Thymus (tissue), 11 donors: ENCODE measurements at regions not wholly inside any gene's neighbourhood (a gene's known extent, or its start where the extent isn't known, plus 50 kb on each side); places are given as distances from the start of the nearest gene placed in this dataset.

Source experiments
- DNase-seq, 9 donors: peaks; one replicate each; pipeline ENCODE4 v3.0.0-alpha.2; 2013; ENCODE audit warnings: low spot score in 9 of 9, low read depth in 6 of 9, missing footprints in 1 of 9
- H3K27ac ChIP-seq, 2 donors: one replicate each; pipeline ENCODE4 v1.5.1; 2013; ENCODE audit warnings: control low read depth in 1 of 2, low read depth in 1 of 2, low read length in 1 of 2, mild to moderate bottlenecking in 1 of 2, moderate library complexity in 1 of 2
- H3K27me3 ChIP-seq, 2 donors: one replicate each; pipeline ENCODE4 v1.5.1; 2013; ENCODE audit warnings: low read length in 1 of 2; ENCODE audit not compliant: control insufficient read depth in 2 of 2, insufficient read depth in 1 of 2
- H3K36me3 ChIP-seq, 2 donors: one replicate each; pipeline ENCODE4 v1.5.1; 2013; ENCODE audit warnings: low read length in 1 of 2, mild to moderate bottlenecking in 1 of 2, moderate library complexity in 1 of 2; ENCODE audit not compliant: control insufficient read depth in 2 of 2, insufficient read depth in 2 of 2
- H3K4me1 ChIP-seq, 2 donors: one replicate each; pipeline ENCODE4 v1.5.1; 2013; ENCODE audit warnings: low read length in 2 of 2; ENCODE audit not compliant: control insufficient read depth in 2 of 2, insufficient read depth in 2 of 2
- H3K4me3 ChIP-seq, 2 donors: one replicate each; pipeline ENCODE4 v1.5.1; 2013; ENCODE audit warnings: low read length in 2 of 2, control low read depth in 1 of 2, mild to moderate bottlenecking in 1 of 2
- H3K9me3 ChIP-seq, 2 donors: one replicate each; pipeline ENCODE4 v1.5.1; 2013; ENCODE audit warnings: low read length in 1 of 2, mild to moderate bottlenecking in 1 of 2; ENCODE audit not compliant: control insufficient read depth in 2 of 2, insufficient read depth in 1 of 2
- WGBS: extraction: QIAGEN DNeasy Blood & Tissue Kit; methylation state at CpG from one replicate; pipeline ENCODE4 v1.1.7; 2013; 5-methylcytosine and 5-hydroxymethylcytosine counted together
- donor health status: healthy.

DNA sequence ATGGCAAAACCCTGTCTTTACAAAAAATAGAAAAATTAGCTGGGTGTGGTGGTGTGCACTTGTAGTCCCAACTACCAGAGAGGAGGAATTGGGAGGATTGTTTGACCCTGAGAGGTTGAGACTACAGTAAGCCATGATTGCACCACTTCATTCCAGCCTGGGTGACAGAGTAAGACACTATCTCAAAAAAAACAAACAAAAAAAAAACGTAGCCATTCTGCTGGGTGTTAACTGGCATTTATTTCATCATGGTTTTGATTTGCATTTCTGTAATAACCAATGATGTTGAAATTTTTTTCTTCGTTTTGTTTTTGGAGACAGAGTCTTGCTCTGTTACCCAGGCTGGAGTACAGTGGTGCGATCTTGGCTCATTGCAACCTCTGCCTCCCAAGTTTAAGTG, 63.3 kb downstream of the RPLP1 start:
- H3K4me3 ChIP-seq = no peak overlapping the region
- 91% methylated on average over 3 of the region's 3 CpGs for WGBS
- no peaks in the 10 kb centered on the region for H3K27me3 ChIP-seq
- H3K9me3 ChIP-seq = no peaks in the 10 kb centered on the region
- H3K36me3 ChIP-seq = no peaks in the 10 kb centered on the region
- no peak for DNase-seq
- no peaks in the 10 kb centered on the region for H3K4me1 ChIP-seq
- no peak overlapping the region for H3K27ac ChIP-seq

DNA sequence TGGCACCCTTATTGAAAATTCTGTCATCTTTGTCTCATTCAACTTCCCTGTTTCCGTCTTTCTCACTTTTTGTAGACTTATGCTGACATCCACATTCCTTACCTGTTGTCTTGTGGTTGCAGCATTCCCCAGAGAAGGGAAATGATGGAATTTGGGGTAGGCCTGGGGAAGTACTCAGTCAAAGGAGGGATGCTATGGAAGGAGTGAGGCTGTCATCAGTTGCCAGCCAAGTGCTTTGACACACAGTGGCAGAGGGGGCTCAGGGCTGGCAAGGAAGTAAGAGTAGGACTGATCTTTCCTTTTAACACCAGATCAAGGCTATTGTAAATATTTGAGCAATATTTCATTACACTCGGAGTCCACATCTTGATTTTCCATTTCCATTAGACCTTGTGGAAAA, 64.4 kb downstream of the RPLP1 start:
- Histone ChIP-seq H3K27me3 (no peaks in the 10 kb centered on the region), H3K9me3 (no peaks in the 10 kb centered on the region), H3K36me3 (no peaks in the 10 kb centered on the region), H3K27ac (no peak overlapping the region), H3K4me3 (no peak overlapping the region), H3K4me1 (no peaks in the 10 kb centered on the region)
- WGBS = 95% methylated on average over 2 of the region's 2 CpGs
- DNase-seq = no peak

DNA sequence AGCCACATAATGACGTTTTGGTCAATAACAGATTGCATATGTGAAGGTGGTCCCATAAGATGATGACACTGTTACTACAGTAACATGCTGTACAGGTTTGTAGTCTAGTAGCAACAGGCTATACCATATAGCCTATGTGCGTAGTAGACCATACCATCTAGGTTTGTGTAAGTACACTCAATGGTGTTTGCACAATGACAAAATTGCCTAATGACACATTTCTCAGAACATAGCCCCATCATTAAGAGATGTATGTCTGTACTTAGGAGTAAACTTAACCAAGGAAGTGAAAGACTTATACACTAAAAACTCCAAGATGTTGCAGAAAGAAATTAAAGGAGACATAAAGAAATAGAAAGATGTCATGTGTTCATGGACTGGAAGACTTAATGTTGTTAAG, 66.2 kb downstream of the RPLP1 start:
- Histone ChIP-seq H3K36me3 (no peaks in the 10 kb centered on the region), H3K27ac (no peak overlapping the region)
- 91% methylated on average over 2 of the region's 2 CpGs for WGBS

DNA sequence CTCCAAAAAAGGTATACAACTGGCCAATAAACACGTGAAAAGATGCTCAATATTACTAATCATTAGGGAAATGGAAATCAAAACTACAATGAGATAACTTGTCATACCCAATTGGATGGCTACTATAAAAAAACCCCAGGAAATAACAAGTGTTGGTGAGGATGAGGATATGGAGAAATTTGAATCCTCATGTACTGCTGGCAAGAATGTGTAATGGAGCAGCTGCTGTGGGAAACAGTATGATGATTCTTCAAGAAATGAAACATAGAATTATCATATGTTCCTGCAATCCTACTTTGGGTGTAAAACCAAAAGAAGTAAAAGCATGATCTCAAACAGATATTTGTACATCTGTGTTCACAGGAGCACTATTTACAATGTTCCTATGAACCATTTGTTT, 67.4 kb downstream of the RPLP1 start:
- no peak for DNase-seq
- Histone ChIP-seq H3K27ac (no peak overlapping the region), H3K4me1 (no peaks in the 10 kb centered on the region), H3K4me3 (no peak overlapping the region), H3K36me3 (no peaks in the 10 kb centered on the region), H3K9me3 (no peaks in the 10 kb centered on the region), H3K27me3 (no peaks in the 10 kb centered on the region)
- WGBS = 75% methylated on average over 1 of the region's 1 CpG

More for the DNA sequence above, 66.2 kb downstream of the RPLP1 start:
- no peaks in the 10 kb centered on the region for H3K9me3 ChIP-seq
- no peaks in the 10 kb centered on the region for H3K4me1 ChIP-seq
- no peak for DNase-seq
- no peak overlapping the region for H3K4me3 ChIP-seq
- no peaks in the 10 kb centered on the region for H3K27me3 ChIP-seq

DNA sequence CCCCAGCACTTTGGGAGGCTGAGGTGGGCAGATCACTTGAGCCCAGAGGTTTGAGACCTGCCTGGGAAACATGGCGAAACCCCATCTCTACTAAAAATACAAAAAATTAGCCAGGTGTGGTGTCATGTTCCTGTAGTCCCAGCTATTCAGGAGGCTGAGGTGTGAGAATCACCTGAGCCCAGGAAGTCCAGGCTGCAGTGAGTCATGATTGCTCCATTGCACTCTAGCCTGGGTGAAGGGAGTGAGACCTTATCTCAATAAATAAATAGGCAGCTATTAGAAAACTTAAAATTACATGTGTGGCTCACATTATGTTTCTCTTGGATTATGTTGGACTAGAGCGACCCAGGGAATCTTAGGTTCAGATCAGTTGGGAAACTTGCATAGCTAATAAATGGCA, 69.7 kb downstream of the RPLP1 start:
- Histone ChIP-seq H3K4me3 (no peak overlapping the region), H3K9me3 (no peaks in the 10 kb centered on the region), H3K4me1 (no peaks in the 10 kb centered on the region), H3K36me3 (no peaks in the 10 kb centered on the region), H3K27me3 (no peaks in the 10 kb centered on the region), H3K27ac (no peak overlapping the region)
- no peak for DNase-seq
- 95% methylated on average over 2 of the region's 2 CpGs for WGBS

DNA sequence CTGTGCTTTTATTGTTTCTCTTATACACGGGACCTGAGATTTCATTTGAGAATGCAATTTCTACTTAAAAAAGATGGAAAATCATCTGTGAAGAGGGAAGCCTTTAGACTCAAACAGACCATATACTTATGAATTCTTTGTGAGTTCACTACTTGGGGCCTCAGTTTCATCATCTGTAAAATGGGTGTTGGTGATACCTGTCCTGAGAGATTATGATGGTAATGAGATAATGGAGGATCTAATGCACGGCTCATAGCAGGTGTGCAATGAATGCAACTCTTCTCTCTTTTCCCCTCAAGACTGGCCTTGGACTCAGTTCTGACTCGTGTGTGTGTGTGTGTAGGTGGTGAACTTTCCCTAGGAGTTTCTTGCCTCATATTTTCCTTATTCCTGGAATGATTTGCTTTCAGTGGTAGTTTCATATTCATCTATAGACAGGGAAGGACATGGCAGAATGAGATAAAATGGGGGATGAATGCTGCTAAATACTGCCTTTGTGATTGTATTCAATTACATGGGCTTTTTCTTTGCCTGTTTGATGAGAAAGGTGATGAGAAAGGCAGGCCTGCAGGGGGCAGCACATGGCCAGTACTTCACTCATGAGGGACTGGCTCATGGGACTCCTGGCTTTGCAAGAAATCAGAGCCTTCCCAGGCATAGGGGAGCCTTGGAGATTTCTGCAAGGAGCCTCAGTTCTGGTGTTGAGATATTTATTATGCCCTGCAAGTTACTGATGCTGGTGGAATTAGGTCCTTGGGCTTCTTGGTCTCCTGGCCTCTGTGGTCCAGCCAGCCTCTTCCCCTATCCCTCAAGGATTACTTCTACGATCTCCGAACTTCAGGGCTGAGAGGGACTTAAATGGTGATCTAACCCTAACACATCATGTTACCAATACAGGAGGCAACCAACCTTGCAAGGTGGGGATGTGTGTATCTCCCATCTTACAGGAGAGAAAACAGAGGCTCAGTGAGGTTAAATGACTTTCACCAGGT, 70.7 kb downstream of the RPLP1 start:
- H3K36me3 ChIP-seq = no peaks in the 10 kb centered on the region
- no peaks in the 10 kb centered on the region for H3K9me3 ChIP-seq
- peak in 8 of 9 donors; percentile 2 to 60 (median 14) for DNase-seq
- H3K27me3 ChIP-seq = no peaks in the 10 kb centered on the region
- no peak overlapping the region for H3K27ac ChIP-seq
- no peak overlapping the region for H3K4me3 ChIP-seq
- 94% methylated on average over 5 of the region's 5 CpGs for WGBS
- no peaks in the 10 kb centered on the region for H3K4me1 ChIP-seq

DNA sequence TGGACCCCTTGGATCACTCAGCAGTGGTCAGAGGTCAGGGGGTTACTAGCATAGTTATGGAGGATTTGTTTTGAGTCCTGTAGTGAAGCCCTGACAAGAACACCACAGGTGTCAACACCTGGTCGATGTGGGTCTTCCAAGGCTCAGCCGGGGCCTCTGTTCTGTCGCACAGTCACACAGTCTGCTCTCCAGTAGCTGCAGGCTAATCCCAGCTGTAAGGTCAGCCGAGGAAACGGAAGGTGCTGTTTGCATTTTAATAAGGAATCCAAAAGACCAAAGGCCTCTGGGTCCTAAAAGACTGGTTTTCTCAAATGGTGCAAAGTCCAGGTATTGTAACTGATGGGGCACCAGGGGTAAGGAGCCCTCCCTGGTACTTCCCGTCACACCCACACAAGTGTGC, 71.7 kb downstream of the RPLP1 start:
- no peaks in the 10 kb centered on the region for H3K36me3 ChIP-seq
- no peak overlapping the region for H3K27ac ChIP-seq
- no peak overlapping the region for H3K4me3 ChIP-seq
- H3K9me3 ChIP-seq = no peaks in the 10 kb centered on the region
- no peaks in the 10 kb centered on the region for H3K27me3 ChIP-seq
- no peak for DNase-seq
- H3K4me1 ChIP-seq = no peaks in the 10 kb centered on the region
- 91% methylated on average over 6 of the region's 6 CpGs for WGBS

DNA sequence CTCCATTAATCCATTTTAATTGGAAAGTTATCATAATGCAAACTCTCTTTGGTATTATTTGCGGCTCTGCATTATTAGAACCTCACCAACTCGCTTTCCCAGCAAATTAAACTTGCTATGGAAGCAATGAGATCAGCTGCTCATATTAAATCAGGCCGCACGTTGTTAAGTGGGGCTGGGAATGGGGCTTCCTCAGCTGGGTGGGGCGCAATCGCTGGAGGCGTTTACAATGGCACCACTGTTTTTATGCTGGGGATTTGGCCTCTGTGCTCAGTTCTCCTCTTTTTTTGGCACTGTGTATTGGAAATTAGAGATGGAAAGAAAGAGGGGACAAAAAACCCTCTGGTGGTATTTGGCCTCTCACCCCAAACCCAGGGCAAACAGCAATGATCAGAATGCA, 72.2 kb downstream of the RPLP1 start:
- Histone ChIP-seq H3K27me3 (no peaks in the 10 kb centered on the region), H3K4me1 (no peaks in the 10 kb centered on the region), H3K4me3 (no peak overlapping the region), H3K36me3 (no peaks in the 10 kb centered on the region), H3K9me3 (no peaks in the 10 kb centered on the region), H3K27ac (no peak overlapping the region)
- WGBS = 96% methylated on average over 7 of the region's 7 CpGs
- DNase-seq = no peak

DNA sequence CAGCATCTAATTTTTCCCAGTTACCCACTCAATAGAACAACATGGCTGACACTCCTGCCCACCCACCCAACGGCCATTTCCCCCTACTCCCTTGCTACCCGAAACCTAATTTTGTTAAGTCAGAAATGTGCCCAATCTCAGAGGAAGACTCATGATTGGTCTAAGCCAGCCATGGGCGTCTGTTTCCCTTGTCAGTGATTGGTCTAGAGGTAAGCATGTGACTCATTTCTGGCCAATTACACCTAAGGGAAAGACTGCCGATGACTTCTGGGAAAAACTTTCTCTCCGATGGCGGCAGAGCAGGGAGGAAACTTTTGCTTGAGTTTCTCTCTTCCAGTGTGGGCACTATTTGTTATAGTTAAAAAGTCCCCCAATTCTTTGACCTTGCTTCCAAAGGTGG, 72.9 kb downstream of the RPLP1 start:
- Histone ChIP-seq H3K27me3 (no peaks in the 10 kb centered on the region), H3K4me1 (no peaks in the 10 kb centered on the region), H3K27ac (no peak overlapping the region), H3K4me3 (no peak overlapping the region), H3K36me3 (no peaks in the 10 kb centered on the region), H3K9me3 (no peaks in the 10 kb centered on the region)
- WGBS = 98% methylated on average over 6 of the region's 6 CpGs
- DNase-seq = no peak
